H1 (cell line): ENCODE measurements at regions not wholly inside any gene's neighbourhood (a gene's known extent, or its start where the extent isn't known, plus 50 kb on each side); places are given as distances from the start of the nearest gene placed in this dataset.

Source experiments
- CTCF ChIA-PET: fragments of 300-600 bp; sonication (Branson Sonifier 250); formaldehyde crosslinking; loops from one replicate; lab custom pipeline; 2021; ENCODE audit not compliant: partially characterized antibody; lab: Charles Lee
- POLR2A ChIA-PET: fragments of 300-600 bp; sonication (Branson Sonifier 250); formaldehyde crosslinking; loops from one replicate; lab custom pipeline; 2021; ENCODE audit warnings: inconsistent platforms; ENCODE audit not compliant: partially characterized antibody; lab: Charles Lee
- DNase-seq, 2 experiments: peaks; one replicate each; pipeline versions ENCODE4 v3.0.0 to v3.0.0-alpha.2; 2010 to 2022; ENCODE audit warnings: low spot score in 2 of 2, low read depth in 1 of 2, mixed read lengths in 1 of 2
- FAIRE-seq: peaks from 2 replicates; lab custom pipeline; 2011; peaks lifted over from hg19 to GRCh38; lab: Jason Lieb, UNC
- H2AFZ ChIP-seq: 2 replicates; pipeline ENCODE4 v1.8.1; 2012; ENCODE audit warnings: low read length, inconsistent platforms
- H2AK5ac ChIP-seq: 2 replicates; pipeline ENCODE4 v1.6.1; 2013; ENCODE audit warnings: low read depth, low read length
- H2BK120ac ChIP-seq: replicated peaks from 2 replicates; pipeline ENCODE3; 2013; ENCODE audit warnings: low read depth, low read length, inconsistent platforms
- H2BK12ac ChIP-seq: 2 replicates; pipeline ENCODE4 v1.6.1; 2013; ENCODE audit warnings: low read depth, low read length
- H2BK15ac ChIP-seq: 2 replicates; pipeline ENCODE4 v1.6.1; 2013; ENCODE audit warnings: low read length
- H2BK20ac ChIP-seq: 2 replicates; pipeline ENCODE4 v1.6.1; 2013; ENCODE audit warnings: low read length
- H2BK5ac ChIP-seq: 2 replicates; pipeline ENCODE4 v1.6.1; 2013; ENCODE audit warnings: low read depth, low read length
- H3K14ac ChIP-seq: 2 replicates; pipeline ENCODE4 v1.6.1; 2013; ENCODE audit warnings: inconsistent platforms; ENCODE audit not compliant: insufficient read length
- H3K18ac ChIP-seq: 2 replicates; pipeline ENCODE4 v1.6.1; 2013; ENCODE audit warnings: low read length; ENCODE audit errors: extremely low read depth
- H3K23ac ChIP-seq: 2 replicates; pipeline ENCODE4 v1.6.1; 2013; ENCODE audit warnings: inconsistent platforms; ENCODE audit not compliant: insufficient read length
- H3K23me2 ChIP-seq: 2 replicates; pipeline ENCODE4 v1.6.1; 2013; ENCODE audit warnings: low read depth, low read length
- H3K27ac ChIP-seq: 2 replicates; pipeline ENCODE4 v1.6.1; 2011; ENCODE audit warnings: low read depth, low read length, inconsistent platforms
- H3K27me3 ChIP-seq, 4 experiments: replicated peaks in 1 of 4; 1 replicate in 1 of 4; 2 replicates in 3 of 4; pipeline versions ENCODE4 v1.6.1 to v1.8.1; 2011 to 2013; ENCODE audit warnings: low read length in 3 of 4, mild to moderate bottlenecking in 3 of 4, inconsistent platforms in 2 of 4, mixed read lengths in 2 of 4, moderate library complexity in 1 of 4; ENCODE audit not compliant: control insufficient read depth in 3 of 4, insufficient read depth in 3 of 4; ENCODE audit errors: extremely low read depth in 1 of 4
- H3K36me3 ChIP-seq, 4 experiments: 2 replicates each; pipeline versions ENCODE4 v1.6.1 to v1.8.1; 2011 to 2013; ENCODE audit warnings: mild to moderate bottlenecking in 4 of 4, low read length in 3 of 4, moderate library complexity in 2 of 4, control low read depth in 1 of 4, inconsistent platforms in 1 of 4; ENCODE audit not compliant: insufficient read depth in 4 of 4, control insufficient read depth in 2 of 4
- H3K4ac ChIP-seq: replicated peaks from 2 replicates; pipeline ENCODE3; 2013; ENCODE audit warnings: low read length, low read depth, mixed read lengths, inconsistent platforms; ENCODE audit not compliant: insufficient read length
- H3K4me1 ChIP-seq, 4 experiments: replicated peaks in 1 of 4; 1 replicate in 1 of 4; 2 replicates in 3 of 4; pipeline versions ENCODE4 v1.6.1 to v1.8.1; 2011 to 2013; ENCODE audit warnings: low read length in 3 of 4, inconsistent platforms in 2 of 4, mixed read lengths in 1 of 4; ENCODE audit not compliant: insufficient read depth in 4 of 4, control insufficient read depth in 3 of 4
- H3K4me2 ChIP-seq, 2 experiments: 2 replicates each; pipeline versions ENCODE4 v1.6.1 to v1.8.1; 2011 to 2013; ENCODE audit warnings: low read depth in 2 of 2, low read length in 2 of 2, control low read depth in 1 of 2, inconsistent platforms in 1 of 2, mild to moderate bottlenecking in 1 of 2; ENCODE audit not compliant: insufficient read depth in 1 of 2
- H3K4me3 ChIP-seq, 4 experiments: fragments of 200-600, 300-600 bp in 1 of 4; sonication (generic), shearing (Covaris generic), sonication (Bioruptor Twin) in 1 of 4; 2 replicates each; pipeline versions ENCODE4 v1.5.1 to v1.8.1; 2011 to 2016; ENCODE audit warnings: low read length in 4 of 4, low read depth in 3 of 4, control low read depth in 2 of 4, inconsistent platforms in 2 of 4, mild to moderate bottlenecking in 2 of 4, mixed read lengths in 1 of 4, moderate library complexity in 1 of 4; ENCODE audit not compliant: insufficient read depth in 2 of 4; ENCODE audit errors: extremely low read depth in 1 of 4
- H3K56ac ChIP-seq: replicated peaks from 2 replicates; pipeline ENCODE3; 2013; ENCODE audit warnings: low read depth, mild to moderate bottlenecking, mixed read lengths, low read length, inconsistent platforms; ENCODE audit not compliant: insufficient read length
- H3K79me1 ChIP-seq: 2 replicates; pipeline ENCODE4 v1.6.1; 2013; ENCODE audit warnings: low read depth, low read length, control low read depth
- H3K79me2 ChIP-seq, 2 experiments: 2 replicates each; pipeline versions ENCODE4 v1.6.1 to v1.8.1; 2012 to 2013; ENCODE audit warnings: low read length in 2 of 2, mild to moderate bottlenecking in 2 of 2, inconsistent platforms in 1 of 2; ENCODE audit not compliant: insufficient read depth in 2 of 2, control insufficient read depth in 1 of 2
- H3K9ac ChIP-seq, 4 experiments: replicated peaks in 1 of 4; 1 replicate in 1 of 4; 2 replicates in 3 of 4; pipeline versions ENCODE4 v1.6.1 to v1.8.1; 2011 to 2013; ENCODE audit warnings: low read depth in 3 of 4, low read length in 3 of 4, control low read depth in 2 of 4, mild to moderate bottlenecking in 2 of 4, moderate library complexity in 2 of 4, inconsistent platforms in 1 of 4; ENCODE audit errors: extremely low read depth in 1 of 4
- H3K9me3 ChIP-seq, 2 experiments: 2 replicates each; pipeline versions ENCODE4 v1.6.1 to v1.8.1; 2012 to 2013; ENCODE audit warnings: mild to moderate bottlenecking in 2 of 2, moderate library complexity in 2 of 2, control low read depth in 1 of 2, inconsistent platforms in 1 of 2, low read depth in 1 of 2, low read length in 1 of 2, mixed read lengths in 1 of 2; ENCODE audit not compliant: insufficient read depth in 2 of 2
- H4K20me1 ChIP-seq, 2 experiments: replicated peaks in 1 of 2; 2 replicates each; pipeline versions ENCODE3 to v1.8.1; 2011 to 2013; ENCODE audit warnings: inconsistent platforms in 2 of 2, low read length in 2 of 2, mild to moderate bottlenecking in 1 of 2; ENCODE audit not compliant: insufficient read depth in 2 of 2, control insufficient read depth in 1 of 2
- H4K5ac ChIP-seq: 2 replicates; pipeline ENCODE4 v1.6.1; 2013; ENCODE audit warnings: low read length, low read depth, mixed read lengths, inconsistent platforms; ENCODE audit not compliant: insufficient read length
- H4K8ac ChIP-seq: 2 replicates; pipeline ENCODE4 v1.8.0; 2013; ENCODE audit warnings: mild to moderate bottlenecking, moderate library complexity, low read length, inconsistent platforms; ENCODE audit not compliant: insufficient read depth; ENCODE audit errors: extremely low read depth
- H4K91ac ChIP-seq: replicated peaks from 2 replicates; pipeline ENCODE3; 2013; ENCODE audit warnings: low read length, mixed read lengths, inconsistent platforms; ENCODE audit not compliant: insufficient read length
- CTBP2 ChIP-seq: IDR thresholded peaks from 2 replicates; pipeline ENCODE4 v1.7.0; 2011; ENCODE audit warnings: borderline replicate concordance, mild to moderate bottlenecking, moderate library complexity, mixed read lengths, low read length; ENCODE audit not compliant: insufficient read depth, insufficient read length
- EZH2 ChIP-seq: fragments of 200-600 bp; sonication (generic); IDR thresholded peaks from 2 replicates; pipeline ENCODE4 v1.7.1; 2012; ENCODE audit warnings: low read depth, mild to moderate bottlenecking, moderate library complexity, low read length, inconsistent platforms; ENCODE audit not compliant: severe bottlenecking
- KDM4A ChIP-seq: IDR thresholded peaks from one replicate; pipeline ENCODE4 v1.7.1; 2012; ENCODE audit warnings: low read depth, mild to moderate bottlenecking, moderate library complexity, low read length, inconsistent platforms; ENCODE audit not compliant: severe bottlenecking
- POLR2AphosphoS5 ChIP-seq: IDR thresholded peaks from 2 replicates; pipeline ENCODE4 v1.6.1; 2011; ENCODE audit warnings: low read depth, low read length
- SP1 ChIP-seq: IDR thresholded peaks from 2 replicates; pipeline ENCODE4 v1.6.1; 2011; ENCODE audit warnings: low read depth, low read length
- SRF ChIP-seq: IDR thresholded peaks from 2 replicates; pipeline ENCODE4 v1.6.1; 2011; ENCODE audit warnings: mild to moderate bottlenecking, low read depth, low read length, moderate library complexity
- TAF1 ChIP-seq: IDR thresholded peaks from 2 replicates; pipeline ENCODE4 v1.6.1; 2011; ENCODE audit warnings: mild to moderate bottlenecking, low read depth, low read length
- WGBS, 2 experiments: shearing (Covaris generic) in 1 of 2; methylation state at CpG; one replicate each; pipeline versions ENCODE4 v1.1.6 to v1.1.7; 2013 to 2015; ENCODE audit warnings: low lambda C conversion rate in 2 of 2, mixed read lengths in 2 of 2, inconsistent platforms in 1 of 2, low coverage in 1 of 2, missing lambda C conversion rate in 1 of 2; ENCODE audit not compliant: insufficient replicate concordance in 2 of 2, insufficient coverage in 1 of 2, insufficient read length in 1 of 2; ENCODE audit errors: extremely low coverage in 1 of 2, missing lambda C conversion rate in 1 of 2; 5-methylcytosine and 5-hydroxymethylcytosine counted together
- TF ChIP-seq, protein P1 (sequence below): IDR thresholded peaks from 2 replicates; pipeline ENCODE4 v1.6.1; 2011; ENCODE audit warnings: low read length, improper control_type of control experiment
- TF ChIP-seq, protein P2 (sequence below): IDR thresholded peaks from 2 replicates; pipeline ENCODE4 v1.6.1; 2012; ENCODE audit warnings: inconsistent platforms

DNA sequence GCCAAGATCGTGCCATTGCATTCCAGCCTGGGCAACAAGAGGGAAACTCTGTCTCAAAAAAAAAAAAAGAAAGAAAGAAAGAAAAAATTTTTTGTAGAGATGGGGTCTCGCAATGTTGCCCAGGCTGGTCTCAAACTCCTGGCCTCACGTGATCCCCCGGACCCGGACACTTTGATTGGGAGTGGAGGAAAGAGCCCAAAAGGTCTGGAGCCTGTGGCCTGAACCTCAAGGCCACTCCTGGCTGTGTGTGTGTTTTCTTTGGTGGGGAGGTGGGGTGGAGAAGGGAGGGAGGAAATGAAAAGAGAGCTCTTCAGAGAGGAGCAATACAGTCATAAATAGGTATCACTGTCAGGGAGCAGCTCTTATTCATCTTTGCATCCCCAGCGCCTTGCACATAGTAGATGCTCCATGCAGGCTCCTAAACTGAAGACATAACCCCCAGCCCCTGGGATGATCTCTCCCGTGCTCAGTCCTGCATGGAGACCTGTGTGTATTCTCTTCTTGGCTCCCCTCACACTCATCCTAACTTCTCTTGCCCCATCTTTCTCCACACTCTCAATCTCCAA is 75.7 kb downstream of the FGD2 start:
- no peak overlapping the region for H3K9ac ChIP-seq
- no peak overlapping the region for H2BK12ac ChIP-seq
- no peak overlapping the region for H2AK5ac ChIP-seq
- H2BK120ac ChIP-seq: no peak overlapping the region
- ChIA-PET POLR2A (interaction anchor here (0.7 to 8.7 kb wide), 4 partner anchors 10 to 22 kb away, joined by 3 to 56 read pairs (median 8); no protein-coding TSS in a partner anchor), CTCF (interaction anchor here (0.9 to 2.2 kb wide), 6 partner anchors 11 to 140 kb away, joined by 3 to 6 read pairs (median 3); no protein-coding TSS in a partner anchor)
- no peak overlapping the region for H3K4me2 ChIP-seq
- peaks cover 0 to 10% (median 7%) of the 10 kb centered on the region in 4 experiments; a peak in 6 of 7 replicates for H3K4me1 ChIP-seq
- H3K14ac ChIP-seq: no peak overlapping the region
- no peaks in the 10 kb centered on the region for H3K9me3 ChIP-seq
- H4K20me1 ChIP-seq: no peaks in the 10 kb centered on the region
- H2BK20ac ChIP-seq: no peak overlapping the region
- H4K8ac ChIP-seq: no peak overlapping the region
- H3K56ac ChIP-seq: no peak overlapping the region
- no peak for FAIRE-seq
- H3K4me3 ChIP-seq: no peak overlapping the region
- no peak overlapping the region for H2AFZ ChIP-seq
- H2BK5ac ChIP-seq: no peak overlapping the region
- no peaks in the 10 kb centered on the region for H3K23me2 ChIP-seq
- H3K27ac ChIP-seq: no peak overlapping the region
- TF ChIP-seq SRF (no peak), EZH2 (no peak), TAF1 (no peak), KDM4A (no peak), SP1 (no peak), CTBP2 (no peak), POLR2AphosphoS5 (no peak)
- TF ChIP-seq, protein P1, sequence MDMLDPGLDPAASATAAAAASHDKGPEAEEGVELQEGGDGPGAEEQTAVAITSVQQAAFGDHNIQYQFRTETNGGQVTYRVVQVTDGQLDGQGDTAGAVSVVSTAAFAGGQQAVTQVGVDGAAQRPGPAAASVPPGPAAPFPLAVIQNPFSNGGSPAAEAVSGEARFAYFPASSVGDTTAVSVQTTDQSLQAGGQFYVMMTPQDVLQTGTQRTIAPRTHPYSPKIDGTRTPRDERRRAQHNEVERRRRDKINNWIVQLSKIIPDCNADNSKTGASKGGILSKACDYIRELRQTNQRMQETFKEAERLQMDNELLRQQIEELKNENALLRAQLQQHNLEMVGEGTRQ: no peak
- TF ChIP-seq, protein P2, sequence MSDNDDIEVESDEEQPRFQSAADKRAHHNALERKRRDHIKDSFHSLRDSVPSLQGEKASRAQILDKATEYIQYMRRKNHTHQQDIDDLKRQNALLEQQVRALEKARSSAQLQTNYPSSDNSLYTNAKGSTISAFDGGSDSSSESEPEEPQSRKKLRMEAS: no peak
- TF ChIP-seq, all 59 proteins: peak for 0
- Histone ChIP-seq H3K4ac (no peak overlapping the region), H4K5ac (no peak overlapping the region), H3K27me3 (no peaks in the 10 kb centered on the region), H3K36me3 (no peaks in the 10 kb centered on the region), H3K23ac (no peak overlapping the region), H3K79me2 (no peaks in the 10 kb centered on the region), H2BK15ac (no peak overlapping the region), H3K79me1 (no peaks in the 10 kb centered on the region), H4K91ac (no peak overlapping the region), H3K18ac (no peak overlapping the region)
- 95% methylated on average over 7 of the region's 7 CpGs; no CpG with 5 or more reads in 1 of the 2 experiments for WGBS, 2 experiments
- DNase-seq: no peak
